H1 (cell line): ENCODE measurements at regions not wholly inside any gene's neighbourhood (a gene's known extent, or its start where the extent isn't known, plus 50 kb on each side); places are given as distances from the start of the nearest gene placed in this dataset.

ENCODE experiments used
- BRCA1 ChIP-seq: IDR thresholded peaks from 2 replicates; pipeline ENCODE4 v1.6.1; 2012; ENCODE audit warnings: low read depth, low read length, improper control_type of control experiment
- CREB1 ChIP-seq: IDR thresholded peaks from 2 replicates; pipeline ENCODE4 v1.6.1; 2012; ENCODE audit warnings: inconsistent platforms
- NRF1 ChIP-seq: IDR thresholded peaks from 2 replicates; pipeline ENCODE4 v1.6.1; 2011; ENCODE audit warnings: mild to moderate bottlenecking, low read depth, low read length, improper control_type of control experiment

DNA sequence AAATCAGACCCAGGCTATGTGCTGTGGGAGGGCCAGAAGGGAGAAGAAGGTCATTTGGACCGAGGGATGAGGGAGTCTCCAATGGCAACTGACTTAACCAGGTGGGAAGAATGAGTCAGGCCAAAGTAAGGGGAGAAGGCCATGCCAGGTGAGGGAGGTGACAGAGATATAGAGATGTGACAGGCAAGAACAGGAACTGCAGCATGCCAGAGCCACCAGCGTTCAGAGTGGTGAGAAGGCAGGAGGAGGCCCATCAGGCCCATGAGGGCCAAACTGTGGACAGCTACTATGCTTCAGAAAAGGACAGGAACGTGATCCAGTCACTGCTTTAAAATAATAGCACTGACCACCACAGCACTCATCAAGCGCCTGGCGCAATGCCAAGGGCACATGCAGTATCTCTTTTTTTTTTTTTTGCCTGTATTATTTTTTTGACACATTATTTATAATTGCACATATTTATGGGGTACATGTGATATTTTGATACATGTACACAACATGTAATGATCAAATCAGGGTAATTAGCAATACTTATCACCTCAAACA lies 154.3 kb upstream of the IGF1R start (continued):
- TF ChIP-seq NRF1 = no peak
- no peak for TF ChIP-seq CREB1
- TF ChIP-seq BRCA1 = no peak
